Activated naive CD8-positive, alpha-beta T cell treated with anti-CD3 and anti-CD28 coated beads, Interleukin-2, amount 50 U/mL, for 24 hours (primary cell): ENCODE measurements at regions not wholly inside any gene's neighbourhood (a gene's known extent, or its start where the extent isn't known, plus 50 kb on each side); places are given as distances from the start of the nearest gene placed in this dataset.

Experiments used
- ATAC-seq: fragments of 150-1000 bp; cut with Tn5 transposase; one replicate; pipeline ENCODE4 v1.10.0; 2021
- DNase-seq: peaks from one replicate; pipeline ENCODE4 v3.0.0; 2021
- H3K27ac Mint-ChIP-seq: one replicate; pipeline ENCODE4 v1.8.0; 2021; ENCODE audit warnings: mild to moderate bottlenecking, mixed read lengths
- H3K27me3 Mint-ChIP-seq: one replicate; pipeline ENCODE4 v1.8.0; 2021; ENCODE audit warnings: mixed read lengths
- H3K36me3 Mint-ChIP-seq: one replicate; pipeline ENCODE4 v1.8.0; 2021; ENCODE audit warnings: low read depth, mixed read lengths
- H3K4me1 Mint-ChIP-seq: one replicate; pipeline ENCODE4 v1.8.0; 2021; ENCODE audit warnings: mixed read lengths
- H3K4me3 Mint-ChIP-seq: one replicate; pipeline ENCODE4 v1.8.0; 2021; ENCODE audit warnings: mild to moderate bottlenecking, moderate library complexity, mixed read lengths
- H3K9me3 Mint-ChIP-seq: one replicate; pipeline ENCODE4 v1.8.0; 2021; ENCODE audit warnings: mixed read lengths

- H3K4me1 Mint-ChIP-seq = no peaks in the 10 kb centered on the region
Measured at GRCh38 chr18:39347701-39348100, 1782.1 kb upstream of the CELF4 start.

GRCh38 chr18:39346916-39347315, 1781.3 kb upstream of the CELF4 start:
- H3K36me3 Mint-ChIP-seq = no peaks in the 10 kb centered on the region

More at GRCh38 chr18:39347701-39348100, 1782.1 kb upstream of the CELF4 start:
- Mint-ChIP-seq H3K27me3 (no peaks in the 10 kb centered on the region), H3K27ac (no peak overlapping the region), H3K4me3 (no peak overlapping the region), H3K9me3 (peaks cover 9% of the 10 kb centered on the region), H3K36me3 (no peaks in the 10 kb centered on the region)
- DNase-seq (no peak), ATAC-seq (no peak)

GRCh38 chr18:39345321-39345720, 1779.7 kb upstream of the CELF4 start:
- H3K4me1 Mint-ChIP-seq = no peaks in the 10 kb centered on the region
- H3K9me3 Mint-ChIP-seq = peaks cover 9% of the 10 kb centered on the region
- no peaks in the 10 kb centered on the region for H3K36me3 Mint-ChIP-seq
- no peaks in the 10 kb centered on the region for H3K27me3 Mint-ChIP-seq
- DNase-seq (no peak), ATAC-seq (no peak)
- no peak overlapping the region for H3K27ac Mint-ChIP-seq
- H3K4me3 Mint-ChIP-seq = no peak overlapping the region

More at GRCh38 chr18:39346916-39347315, 1781.3 kb upstream of the CELF4 start:
- no peak overlapping the region for H3K27ac Mint-ChIP-seq
- no peak overlapping the region for H3K4me3 Mint-ChIP-seq
- H3K9me3 Mint-ChIP-seq = peaks cover 9% of the 10 kb centered on the region
- DNase-seq (no peak), ATAC-seq (no peak)
- H3K4me1 Mint-ChIP-seq = no peaks in the 10 kb centered on the region
- no peaks in the 10 kb centered on the region for H3K27me3 Mint-ChIP-seq

GRCh38 chr18:39344487-39344886, 1778.9 kb upstream of the CELF4 start:
- peaks cover 9% of the 10 kb centered on the region for H3K9me3 Mint-ChIP-seq
- H3K27me3 Mint-ChIP-seq = no peaks in the 10 kb centered on the region
- ATAC-seq = no peak
- H3K27ac Mint-ChIP-seq = no peak overlapping the region
- no peaks in the 10 kb centered on the region for H3K4me1 Mint-ChIP-seq
- H3K4me3 Mint-ChIP-seq = no peak overlapping the region
- no peak for DNase-seq
- H3K36me3 Mint-ChIP-seq = no peaks in the 10 kb centered on the region

GRCh38 chr18:39341129-39341528, 1775.5 kb upstream of the CELF4 start:
- no peaks in the 10 kb centered on the region for H3K4me1 Mint-ChIP-seq
- no peak for ATAC-seq
- no peaks in the 10 kb centered on the region for H3K36me3 Mint-ChIP-seq
- H3K27ac Mint-ChIP-seq = no peak overlapping the region
- no peaks in the 10 kb centered on the region for H3K27me3 Mint-ChIP-seq
- H3K4me3 Mint-ChIP-seq = no peak overlapping the region
- no peak for DNase-seq
- peaks cover 13% of the 10 kb centered on the region for H3K9me3 Mint-ChIP-seq

- no peak overlapping the region for H3K27ac Mint-ChIP-seq
- peaks cover 13% of the 10 kb centered on the region for H3K9me3 Mint-ChIP-seq
- no peak overlapping the region for H3K4me3 Mint-ChIP-seq
- H3K36me3 Mint-ChIP-seq = no peaks in the 10 kb centered on the region
- H3K27me3 Mint-ChIP-seq = no peaks in the 10 kb centered on the region
- H3K4me1 Mint-ChIP-seq = no peaks in the 10 kb centered on the region
- DNase-seq (no peak), ATAC-seq (no peak)
Measured at GRCh38 chr18:39340418-39340817, 1774.8 kb upstream of the CELF4 start.

- Mint-ChIP-seq H3K36me3 (no peaks in the 10 kb centered on the region), H3K27me3 (no peaks in the 10 kb centered on the region), H3K4me1 (no peaks in the 10 kb centered on the region), H3K4me3 (no peak overlapping the region), H3K27ac (no peak overlapping the region), H3K9me3 (peaks cover 6% of the 10 kb centered on the region)
- no peak for ATAC-seq
- no peak for DNase-seq
Measured at GRCh38 chr18:39329496-39330275, 1764.1 kb upstream of the CELF4 start.

GRCh38 chr18:39326772-39327171, 1761.2 kb upstream of the CELF4 start:
- DNase-seq (no peak), ATAC-seq (no peak)
- Mint-ChIP-seq H3K27ac (no peak overlapping the region), H3K4me3 (no peak overlapping the region), H3K27me3 (no peaks in the 10 kb centered on the region), H3K4me1 (no peaks in the 10 kb centered on the region), H3K9me3 (peaks cover 6% of the 10 kb centered on the region), H3K36me3 (no peaks in the 10 kb centered on the region)

- Mint-ChIP-seq H3K4me1 (no peaks in the 10 kb centered on the region), H3K27me3 (no peaks in the 10 kb centered on the region), H3K4me3 (no peak overlapping the region), H3K9me3 (peaks cover 6% of the 10 kb centered on the region), H3K36me3 (no peaks in the 10 kb centered on the region), H3K27ac (no peak overlapping the region)
- no peak for DNase-seq
- no peak for ATAC-seq
Measured at GRCh38 chr18:39325973-39326372, 1760.4 kb upstream of the CELF4 start.

- DNase-seq = no peak
- Mint-ChIP-seq H3K36me3 (no peaks in the 10 kb centered on the region), H3K4me3 (no peak overlapping the region), H3K4me1 (no peaks in the 10 kb centered on the region), H3K27me3 (no peaks in the 10 kb centered on the region), H3K9me3 (peaks cover 4% of the 10 kb centered on the region), H3K27ac (no peak overlapping the region)
- no peak for ATAC-seq
Measured at GRCh38 chr18:39319141-39319540, 1753.5 kb upstream of the CELF4 start.

- Mint-ChIP-seq H3K4me3 (no peak overlapping the region), H3K4me1 (no peaks in the 10 kb centered on the region), H3K36me3 (no peaks in the 10 kb centered on the region), H3K27me3 (no peaks in the 10 kb centered on the region), H3K27ac (no peak overlapping the region), H3K9me3 (peaks cover 7% of the 10 kb centered on the region)
- DNase-seq (no peak), ATAC-seq (no peak)
Measured at GRCh38 chr18:39318462-39318861, 1752.9 kb upstream of the CELF4 start.

- no peak overlapping the region for H3K4me3 Mint-ChIP-seq
- no peaks in the 10 kb centered on the region for H3K4me1 Mint-ChIP-seq
- DNase-seq = no peak
- H3K27me3 Mint-ChIP-seq = no peaks in the 10 kb centered on the region
- H3K27ac Mint-ChIP-seq = no peak overlapping the region
- peaks cover 11% of the 10 kb centered on the region for H3K9me3 Mint-ChIP-seq
- H3K36me3 Mint-ChIP-seq = no peaks in the 10 kb centered on the region
- no peak for ATAC-seq
Measured at GRCh38 chr18:39318008-39318407, 1752.4 kb upstream of the CELF4 start.

- peaks cover 19% of the 10 kb centered on the region for H3K9me3 Mint-ChIP-seq
- no peaks in the 10 kb centered on the region for H3K36me3 Mint-ChIP-seq
- no peaks in the 10 kb centered on the region for H3K4me1 Mint-ChIP-seq
- DNase-seq = no peak
- H3K4me3 Mint-ChIP-seq = no peak overlapping the region
- H3K27me3 Mint-ChIP-seq = no peaks in the 10 kb centered on the region
- no peak for ATAC-seq
- no peak overlapping the region for H3K27ac Mint-ChIP-seq
Measured at GRCh38 chr18:39314595-39314994, 1749.0 kb upstream of the CELF4 start.

GRCh38 chr18:39313992-39314391, 1748.4 kb upstream of the CELF4 start:
- H3K27ac Mint-ChIP-seq = no peak overlapping the region
- ATAC-seq (no peak), DNase-seq (no peak)
- H3K4me3 Mint-ChIP-seq = no peak overlapping the region
- no peaks in the 10 kb centered on the region for H3K4me1 Mint-ChIP-seq
- peaks cover 19% of the 10 kb centered on the region for H3K9me3 Mint-ChIP-seq
- no peaks in the 10 kb centered on the region for H3K36me3 Mint-ChIP-seq
- H3K27me3 Mint-ChIP-seq = no peaks in the 10 kb centered on the region

GRCh38 chr18:39311111-39311712, 1745.6 kb upstream of the CELF4 start:
- no peak for ATAC-seq
- Mint-ChIP-seq H3K4me3 (no peak overlapping the region), H3K9me3 (peaks cover 19% of the 10 kb centered on the region)

More at GRCh38 chr18:39311111-39311712, 1745.6 kb upstream of the CELF4 start:
- Mint-ChIP-seq H3K27ac (no peak overlapping the region), H3K27me3 (no peaks in the 10 kb centered on the region), H3K4me1 (no peaks in the 10 kb centered on the region), H3K36me3 (no peaks in the 10 kb centered on the region)
- DNase-seq = no peak
